ENCODE measurements at regions not wholly inside any gene's neighbourhood (a gene's known extent, or its start where the extent isn't known, plus 50 kb on each side); places are given as distances from the start of the nearest gene placed in this dataset.
A peak's percentile ranks its signal among the peaks of the same experiment; 100 is the strongest.

GRCh38 chr14:61847861-61848260 lies 85.6 kb downstream of the SNAPC1 start:
- H3K27ac Mint-ChIP-seq = no peak overlapping the region
- Histone ChIP-seq H3K36me3 (ENCODE audit: control insufficient read depth, insufficient read depth, low read length) (no peaks in the 10 kb centered on the region), H3K27ac (ENCODE audit: low read length) (no peak overlapping the region), H3K4me3 (ENCODE audit: low read length) (no peak overlapping the region), H3K27me3 (ENCODE audit: control insufficient read depth, insufficient read depth, low read length) (peaks cover 3% of the 10 kb centered on the region), H3K4me1 (ENCODE audit: control insufficient read depth, insufficient read depth, low read length) (no peaks in the 10 kb centered on the region), H3K9me3 (ENCODE audit: control insufficient read depth, insufficient read depth, low read length) (no peaks in the 10 kb centered on the region)
- no peak for TF ChIP-seq CTCF (IDR thresholded peaks at IDR 0.05)
- no peak for ATAC-seq
- DNase-seq = no peak
- no peaks in the 10 kb centered on the region for H3K36me3 Mint-ChIP-seq
- intact Hi-C loops (cut with micrococcal nuclease) = no loop called here
- no peaks in the 10 kb centered on the region for H3K4me1 Mint-ChIP-seq
- no peaks in the 10 kb centered on the region for H3K9me3 Mint-ChIP-seq
- H3K4me3 Mint-ChIP-seq = no peak overlapping the region
- peaks cover 4 to 14% of the 10 kb centered on the region in 2 donors for H3K27me3 Mint-ChIP-seq (ENCODE audit: low read depth in 2 of 2)
- WGBS (ENCODE audit: insufficient coverage) = 90% methylated on average over 3 of the region's 3 CpGs

GRCh38 chr14:61854898-61855297 lies 92.7 kb downstream of the SNAPC1 start:
- Histone ChIP-seq H3K27me3 (ENCODE audit: control insufficient read depth, insufficient read depth, low read length) (no peaks in the 10 kb centered on the region), H3K36me3 (ENCODE audit: control insufficient read depth, insufficient read depth, low read length) (no peaks in the 10 kb centered on the region), H3K9me3 (ENCODE audit: control insufficient read depth, insufficient read depth, low read length) (no peaks in the 10 kb centered on the region), H3K4me1 (ENCODE audit: control insufficient read depth, insufficient read depth, low read length) (no peaks in the 10 kb centered on the region), H3K27ac (ENCODE audit: low read length) (no peak overlapping the region), H3K4me3 (ENCODE audit: low read length) (no peak overlapping the region)
- Mint-ChIP-seq H3K27me3 (ENCODE audit: low read depth in 2 of 2) (peaks cover 31 to 51% of the 10 kb centered on the region in 2 donors), H3K4me1 (no peaks in the 10 kb centered on the region), H3K4me3 (no peak overlapping the region), H3K9me3 (no peaks in the 10 kb centered on the region), H3K36me3 (no peaks in the 10 kb centered on the region), H3K27ac (no peak overlapping the region)
- intact Hi-C loops (cut with micrococcal nuclease) = no loop called here
- no peak for TF ChIP-seq CTCF (IDR thresholded peaks at IDR 0.05)
- ATAC-seq (no peak), DNase-seq (no peak)

- ATAC-seq = peak; percentile 79 to 97 (median 95)
- Mint-ChIP-seq H3K27ac (no peak overlapping the region), H3K4me3 (no peak overlapping the region), H3K27me3 (ENCODE audit: low read depth in 2 of 2) (peaks cover 22 to 50% of the 10 kb centered on the region in 2 donors), H3K9me3 (no peaks in the 10 kb centered on the region), H3K4me1 (no peaks in the 10 kb centered on the region), H3K36me3 (no peaks in the 10 kb centered on the region)
- no peaks in the 10 kb centered on the region for H3K36me3 ChIP-seq (ENCODE audit: control insufficient read depth, insufficient read depth, low read length)
- no peaks in the 10 kb centered on the region for H3K27me3 ChIP-seq (ENCODE audit: control insufficient read depth, insufficient read depth, low read length)
- no peak overlapping the region for H3K4me3 ChIP-seq (ENCODE audit: low read length)
- H3K4me1 ChIP-seq (ENCODE audit: control insufficient read depth, insufficient read depth, low read length) = no peaks in the 10 kb centered on the region
- peak; percentile 41 to 68 for DNase-seq
- WGBS (ENCODE audit: insufficient coverage) = 85% methylated on average over 1 of the region's 1 CpG
- no peak overlapping the region for H3K27ac ChIP-seq (ENCODE audit: low read length)
- H3K9me3 ChIP-seq (ENCODE audit: control insufficient read depth, insufficient read depth, low read length) = no peaks in the 10 kb centered on the region
- intact Hi-C loops (cut with micrococcal nuclease) = loop anchor here (1.0 kb wide), 1 partner anchor 267 kb away; no protein-coding TSS in a partner anchor
- peak; percentile 88 for TF ChIP-seq CTCF (IDR thresholded peaks at IDR 0.05)
These were observed 98.2 kb downstream of the SNAPC1 start for GRCh38 chr14:61860294-61860918.

GRCh38 chr14:61861320-61861865 lies 99.2 kb downstream of the SNAPC1 start:
- H3K36me3 Mint-ChIP-seq = no peaks in the 10 kb centered on the region
- no peaks in the 10 kb centered on the region for H3K4me1 Mint-ChIP-seq
- Histone ChIP-seq H3K4me1 (ENCODE audit: control insufficient read depth, insufficient read depth, low read length) (no peaks in the 10 kb centered on the region), H3K4me3 (ENCODE audit: low read length) (no peak overlapping the region), H3K36me3 (ENCODE audit: control insufficient read depth, insufficient read depth, low read length) (no peaks in the 10 kb centered on the region), H3K27ac (ENCODE audit: low read length) (no peak overlapping the region), H3K27me3 (ENCODE audit: control insufficient read depth, insufficient read depth, low read length) (no peaks in the 10 kb centered on the region), H3K9me3 (ENCODE audit: control insufficient read depth, insufficient read depth, low read length) (no peaks in the 10 kb centered on the region)
- no peaks in the 10 kb centered on the region for H3K9me3 Mint-ChIP-seq
- no peak for ATAC-seq
- peaks cover 15 to 41% of the 10 kb centered on the region in 2 donors for H3K27me3 Mint-ChIP-seq (ENCODE audit: low read depth in 2 of 2)
- H3K4me3 Mint-ChIP-seq = no peak overlapping the region
- intact Hi-C loops (cut with micrococcal nuclease) = no loop called here
- TF ChIP-seq CTCF (IDR thresholded peaks at IDR 0.05) = no peak
- DNase-seq = no peak
- 72% methylated on average over 6 of the region's 7 CpGs for WGBS (ENCODE audit: insufficient coverage)
- H3K27ac Mint-ChIP-seq = no peak overlapping the region

Data from natural killer cell (primary cell).